ENCODE measurements at regions not wholly inside any gene's neighbourhood (a gene's known extent, or its start where the extent isn't known, plus 50 kb on each side); places are given as distances from the start of the nearest gene placed in this dataset.

- no peak overlapping the region for H3K27ac Mint-ChIP-seq (ENCODE audit: unreplicated experiment)
- H3K27me3 Mint-ChIP-seq (ENCODE audit: low read depth), result no peaks in the 10 kb centered on the region
- H3K4me1 Mint-ChIP-seq (ENCODE audit: low read depth), result no peaks in the 10 kb centered on the region
- H3K9me3 Mint-ChIP-seq (ENCODE audit: low read depth), result no peaks in the 10 kb centered on the region
- no peak overlapping the region for H3K4me3 Mint-ChIP-seq (ENCODE audit: unreplicated experiment)
- H3K36me3 Mint-ChIP-seq (ENCODE audit: low read depth), result no peaks in the 10 kb centered on the region
- TF ChIP-seq CTCF (IDR thresholded peaks at IDR 0.05), result no peak
- DNase-seq (ENCODE audit: low spot score), result no peak
Measured at GRCh38 chr3:94359996-94360395, 297.1 kb downstream of the NSUN3 start.

GRCh38 chr3:94360987-94361386 is 298.1 kb downstream of the NSUN3 start:
- DNase-seq (ENCODE audit: low spot score), result no peak
- Mint-ChIP-seq H3K4me3 (ENCODE audit: unreplicated experiment) (no peak overlapping the region), H3K4me1 (ENCODE audit: low read depth) (no peaks in the 10 kb centered on the region)

GRCh38 chr3:94362393-94362792 is 299.5 kb downstream of the NSUN3 start:
- H3K27ac Mint-ChIP-seq (ENCODE audit: unreplicated experiment), result no peak overlapping the region
- no peaks in the 10 kb centered on the region for H3K27me3 Mint-ChIP-seq (ENCODE audit: low read depth)
- DNase-seq (ENCODE audit: low spot score), result no peak
- no peak for TF ChIP-seq CTCF (IDR thresholded peaks at IDR 0.05)
- H3K4me1 Mint-ChIP-seq (ENCODE audit: low read depth), result no peaks in the 10 kb centered on the region
- H3K4me3 Mint-ChIP-seq (ENCODE audit: unreplicated experiment), result no peak overlapping the region
- H3K9me3 Mint-ChIP-seq (ENCODE audit: low read depth), result peaks cover 2% of the 10 kb centered on the region
- H3K36me3 Mint-ChIP-seq (ENCODE audit: low read depth), result no peaks in the 10 kb centered on the region

More at GRCh38 chr3:94360987-94361386, 298.1 kb downstream of the NSUN3 start:
- H3K27ac Mint-ChIP-seq (ENCODE audit: unreplicated experiment), result no peak overlapping the region
- no peaks in the 10 kb centered on the region for H3K36me3 Mint-ChIP-seq (ENCODE audit: low read depth)
- no peak for TF ChIP-seq CTCF (IDR thresholded peaks at IDR 0.05)
- no peaks in the 10 kb centered on the region for H3K9me3 Mint-ChIP-seq (ENCODE audit: low read depth)
- no peaks in the 10 kb centered on the region for H3K27me3 Mint-ChIP-seq (ENCODE audit: low read depth)

- no peak for TF ChIP-seq CTCF (IDR thresholded peaks at IDR 0.05)
- Mint-ChIP-seq H3K9me3 (ENCODE audit: low read depth) (peaks cover 15% of the 10 kb centered on the region), H3K4me3 (ENCODE audit: unreplicated experiment) (no peak overlapping the region), H3K27ac (ENCODE audit: unreplicated experiment) (no peak overlapping the region), H3K4me1 (ENCODE audit: low read depth) (no peaks in the 10 kb centered on the region), H3K27me3 (ENCODE audit: low read depth) (peaks cover 7% of the 10 kb centered on the region), H3K36me3 (ENCODE audit: low read depth) (peaks cover 2% of the 10 kb centered on the region)
- no peak for DNase-seq (ENCODE audit: low spot score)
Measured at GRCh38 chr3:94365006-94365405, 302.1 kb downstream of the NSUN3 start.

- no peak for TF ChIP-seq CTCF (IDR thresholded peaks at IDR 0.05)
- Mint-ChIP-seq H3K9me3 (ENCODE audit: low read depth) (peaks cover 20% of the 10 kb centered on the region), H3K27ac (ENCODE audit: unreplicated experiment) (no peak overlapping the region), H3K4me1 (ENCODE audit: low read depth) (no peaks in the 10 kb centered on the region), H3K4me3 (ENCODE audit: unreplicated experiment) (no peak overlapping the region), H3K27me3 (ENCODE audit: low read depth) (peaks cover 14% of the 10 kb centered on the region), H3K36me3 (ENCODE audit: low read depth) (peaks cover 4% of the 10 kb centered on the region)
- DNase-seq (ENCODE audit: low spot score), result no peak
Measured at GRCh38 chr3:94372026-94372425, 309.2 kb downstream of the NSUN3 start.

Measured in chondrocyte (in vitro differentiated cells).